HG02970 (cell line): ENCODE measurements at regions not wholly inside any gene's neighbourhood (a gene's known extent, or its start where the extent isn't known, plus 50 kb on each side); places are given as distances from the start of the nearest gene placed in this dataset.

Experiments
- ATAC-seq: cut with Tn5 transposase; IDR thresholded peaks from one replicate; pipeline ENCODE4 v1.9.1; 2021; ENCODE audit warnings: mild to moderate bottlenecking, moderate library complexity, moderate number of reproducible peaks; ENCODE audit not compliant: unreplicated experiment, low FRiP score

DNA sequence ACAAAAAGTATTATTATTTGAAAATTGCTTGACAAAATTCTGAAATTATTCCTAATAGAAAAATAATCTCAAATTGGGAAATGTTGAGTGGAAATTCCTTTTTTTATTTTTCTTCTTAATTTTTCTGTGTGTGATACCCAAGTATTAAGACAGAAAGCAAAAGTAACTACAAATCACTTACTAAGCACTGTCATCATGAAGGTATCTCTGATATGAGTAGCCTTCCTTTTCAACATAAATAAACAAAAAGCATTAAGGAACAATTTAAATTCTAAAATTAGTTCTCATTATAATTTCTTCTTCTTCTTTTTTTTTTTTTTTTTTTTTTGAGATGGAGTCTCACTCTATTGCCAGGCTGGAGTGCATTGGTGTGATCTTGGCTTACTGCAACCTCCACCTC lies 174.2 kb upstream of the RBMS1 start:
- no peak for ATAC-seq

- no peak for ATAC-seq
Measured at GRCh38 chr2:160670618-160671017, 177.0 kb upstream of the RBMS1 start.

DNA sequence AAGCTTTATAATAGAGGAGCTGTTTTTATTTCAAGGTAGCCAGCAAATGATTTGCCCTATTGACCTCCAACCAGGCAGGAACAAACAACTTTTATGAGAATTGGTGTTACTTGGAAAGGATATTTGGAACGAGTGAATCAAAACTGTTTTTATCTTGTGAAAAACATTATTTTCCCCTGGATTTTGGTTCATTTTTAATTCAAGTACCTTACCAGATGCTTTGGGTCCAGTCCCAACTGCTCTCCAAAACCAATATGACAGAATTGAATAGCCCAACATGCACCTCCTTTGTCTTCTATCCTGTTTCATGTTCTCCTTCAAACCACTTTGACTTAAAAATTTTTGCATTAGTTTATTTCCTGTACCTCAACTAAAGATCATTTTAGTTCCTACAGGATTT lies 178.6 kb upstream of the RBMS1 start:
- no peak for ATAC-seq

DNA sequence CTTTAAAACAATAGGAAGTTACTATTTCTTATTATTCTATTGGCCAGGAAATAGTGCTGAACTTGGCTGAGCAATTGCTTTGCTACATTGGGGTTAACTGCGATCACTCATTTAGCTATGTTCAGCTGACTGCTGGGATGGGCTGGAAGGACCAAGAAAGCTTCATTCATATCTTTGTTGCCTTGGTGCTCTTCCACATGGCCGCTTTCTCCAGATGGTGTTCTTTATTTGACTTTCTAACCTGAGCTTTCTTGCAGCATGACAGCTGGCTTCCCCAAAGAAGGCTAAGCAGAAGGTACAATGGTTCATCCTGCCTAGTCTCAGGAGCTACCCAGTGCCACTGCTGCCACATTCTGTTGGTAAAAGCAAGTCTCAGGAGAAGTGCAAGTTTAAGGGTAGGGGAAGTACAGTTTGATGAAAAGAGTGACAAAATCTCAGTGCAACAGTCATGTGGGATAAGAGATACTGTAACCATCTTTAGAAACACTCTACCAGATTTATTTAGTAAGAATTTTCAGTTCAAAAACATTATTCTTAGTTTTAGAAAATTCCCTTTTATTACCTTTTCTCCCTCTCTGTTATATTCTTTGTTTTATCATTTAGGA lies 180.6 kb upstream of the RBMS1 start:
- ATAC-seq, result no peak

GRCh38 chr2:160679686-160680085 lies 186.1 kb upstream of the RBMS1 start:
- no peak for ATAC-seq

DNA sequence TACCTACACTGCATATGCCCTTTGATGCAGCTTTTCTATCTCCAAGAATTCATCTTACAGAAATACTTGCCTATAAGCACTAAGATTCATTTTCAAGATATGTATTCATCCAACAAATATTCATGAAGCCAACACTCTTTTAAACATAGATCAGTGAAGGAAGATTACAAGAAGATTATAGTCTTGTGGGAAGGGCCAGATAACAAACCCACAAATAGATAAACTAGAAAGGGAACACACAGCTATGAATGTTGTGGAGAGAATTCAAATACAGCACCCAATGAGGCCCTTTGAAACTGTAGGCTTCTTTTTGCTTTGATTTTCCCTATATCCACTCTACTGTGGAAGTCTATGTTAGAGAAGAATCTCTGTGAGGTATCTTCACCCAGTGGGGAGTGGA lies 186.7 kb upstream of the RBMS1 start:
- ATAC-seq, result no peak

DNA sequence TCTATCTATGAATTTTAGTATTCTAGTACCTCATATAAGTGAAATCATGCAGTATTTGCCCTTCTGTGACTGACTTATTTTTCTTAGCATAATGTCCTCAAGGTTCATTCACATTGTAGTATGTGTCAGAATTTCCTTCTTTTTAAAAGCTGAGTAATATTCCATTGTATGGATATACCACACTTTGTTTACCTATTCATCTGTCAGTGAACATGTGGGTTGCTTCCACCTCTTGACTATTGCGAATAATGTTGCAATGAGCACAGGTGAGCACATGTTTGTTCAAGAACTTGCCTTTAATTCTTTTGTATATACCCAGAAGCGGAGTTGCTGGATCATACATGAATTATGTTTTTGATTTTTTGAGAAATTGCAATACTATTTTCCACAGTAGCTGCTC lies 187.4 kb upstream of the RBMS1 start:
- no peak for ATAC-seq

- no peak for ATAC-seq
Measured at GRCh38 chr2:160683206-160683605, 189.6 kb upstream of the RBMS1 start.

DNA sequence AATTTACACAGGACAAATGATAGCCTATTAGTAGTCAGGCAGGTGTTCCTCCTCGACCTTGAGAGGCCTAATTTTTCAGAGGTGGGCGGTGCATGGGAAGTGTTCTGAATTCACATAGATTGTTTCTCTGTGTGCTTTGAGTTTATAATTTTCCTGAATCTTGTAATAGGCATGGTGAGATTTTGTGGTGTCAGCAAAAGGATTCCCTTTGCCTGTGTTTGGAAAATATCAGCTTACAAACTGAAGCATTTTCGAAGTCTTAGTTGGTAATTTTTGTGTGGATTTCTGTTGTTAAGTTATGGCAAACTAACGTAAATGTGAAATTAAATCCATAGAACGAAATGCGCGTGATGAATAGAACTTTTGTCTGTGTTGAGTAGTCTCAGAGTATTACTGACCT lies 194.0 kb upstream of the RBMS1 start:
- no peak for ATAC-seq

DNA sequence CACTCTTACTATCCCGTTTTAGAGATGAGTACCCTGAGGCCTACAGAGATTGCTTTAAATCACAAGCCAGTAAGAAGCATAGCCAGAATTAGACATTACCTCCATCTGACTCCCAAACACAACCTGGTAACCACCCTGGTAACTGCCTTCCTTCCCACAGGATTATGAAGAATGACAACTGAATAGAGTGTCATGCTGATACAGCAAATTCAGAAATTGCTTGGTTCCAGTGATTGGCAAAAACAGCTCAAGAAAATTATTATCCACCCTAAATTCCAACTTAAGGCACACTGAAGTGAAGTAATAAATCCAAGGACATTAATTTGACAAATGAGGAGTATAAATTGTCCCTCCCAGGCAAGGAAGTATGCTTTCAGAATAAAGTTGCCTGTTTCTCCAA lies 195.8 kb upstream of the RBMS1 start:
- no peak for ATAC-seq

DNA sequence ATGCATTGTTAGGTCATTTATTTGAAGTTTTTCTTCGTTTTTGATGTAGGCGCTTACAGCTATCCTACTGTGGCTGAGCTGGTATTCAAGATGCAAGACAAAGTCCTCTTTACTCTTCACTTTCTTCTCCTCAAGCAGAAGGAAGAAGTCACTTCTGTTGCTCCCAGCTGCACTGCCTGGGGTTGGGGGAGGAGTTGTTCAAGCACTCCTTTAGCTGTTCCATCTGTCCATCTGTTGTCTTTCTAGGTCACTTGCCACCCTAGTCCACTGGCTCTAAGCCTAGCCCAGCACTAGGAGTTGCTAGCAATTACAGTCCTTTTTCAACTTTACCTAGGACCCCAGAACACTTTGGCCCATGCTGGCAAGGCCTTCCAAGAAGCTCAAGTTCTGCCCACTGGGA lies 200.6 kb upstream of the RBMS1 start:
- no peak for ATAC-seq

DNA sequence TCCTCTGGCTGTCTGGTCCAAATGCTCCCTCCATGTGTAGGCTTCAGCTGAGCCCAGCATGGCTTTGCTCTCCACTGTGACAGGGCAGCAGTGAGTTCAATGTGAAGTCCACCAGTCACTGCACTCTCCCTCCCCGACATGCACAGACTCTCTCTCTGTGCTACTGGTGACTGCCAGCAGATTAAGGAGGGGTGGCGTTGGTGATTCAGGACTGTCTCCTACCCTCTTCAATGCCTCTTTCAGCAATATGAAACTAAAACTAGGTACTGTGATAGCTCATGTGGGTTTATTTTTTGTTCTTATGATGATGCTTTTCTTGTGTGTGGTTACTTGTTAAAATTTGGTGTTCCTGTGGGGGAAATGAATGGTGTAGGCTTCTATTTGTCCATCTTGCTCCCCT lies 201.0 kb upstream of the RBMS1 start:
- ATAC-seq, result no peak

- ATAC-seq, result no peak
Measured at GRCh38 chr2:160695402-160696086, 201.9 kb upstream of the RBMS1 start.

GRCh38 chr2:160696087-160696452 lies 202.5 kb upstream of the RBMS1 start:
- ATAC-seq, result no peak

DNA sequence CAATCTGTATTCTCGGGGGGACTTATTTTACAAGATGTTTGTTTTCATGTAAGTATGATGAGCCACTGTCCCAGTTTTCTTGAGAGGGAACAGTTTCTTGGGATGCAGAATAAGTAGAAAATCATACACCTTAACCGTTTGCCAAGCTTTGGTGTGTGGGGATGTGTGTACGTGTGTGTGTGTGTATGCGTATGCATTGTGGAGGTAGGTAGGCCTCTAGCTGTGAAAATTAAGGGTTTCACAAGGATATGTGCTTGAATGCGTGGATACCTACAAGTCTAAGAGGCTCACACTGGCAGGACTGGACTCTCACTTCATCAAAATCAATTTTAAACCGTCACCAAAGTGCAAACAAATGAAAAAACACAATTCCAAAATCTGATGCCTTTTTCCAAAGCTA lies 204.2 kb upstream of the RBMS1 start:
- ATAC-seq, result no peak

GRCh38 chr2:160700021-160700814 lies 206.6 kb upstream of the RBMS1 start:
- no peak for ATAC-seq

DNA sequence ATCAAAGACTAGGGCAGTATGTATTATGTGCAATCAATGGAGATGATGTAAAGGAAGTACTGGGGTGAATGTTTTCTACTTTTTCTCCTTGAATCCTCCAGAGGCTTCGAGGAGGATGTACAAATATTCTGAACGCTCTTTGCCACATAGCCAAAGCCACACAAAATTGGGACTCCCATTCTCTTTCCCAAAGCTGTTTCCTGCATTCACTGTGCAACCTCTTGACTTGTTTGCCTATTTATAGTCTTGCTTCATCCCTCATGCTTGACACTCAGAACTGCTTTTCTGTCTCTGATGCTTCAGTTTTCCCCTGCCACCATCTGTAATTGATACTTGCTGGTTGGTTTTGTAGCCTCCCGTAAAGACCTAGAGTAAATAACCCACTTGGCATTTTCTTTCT lies 208.2 kb upstream of the RBMS1 start:
- ATAC-seq, result no peak

- no peak for ATAC-seq
Measured at GRCh38 chr2:160702754-160703153, 209.1 kb upstream of the RBMS1 start.

DNA sequence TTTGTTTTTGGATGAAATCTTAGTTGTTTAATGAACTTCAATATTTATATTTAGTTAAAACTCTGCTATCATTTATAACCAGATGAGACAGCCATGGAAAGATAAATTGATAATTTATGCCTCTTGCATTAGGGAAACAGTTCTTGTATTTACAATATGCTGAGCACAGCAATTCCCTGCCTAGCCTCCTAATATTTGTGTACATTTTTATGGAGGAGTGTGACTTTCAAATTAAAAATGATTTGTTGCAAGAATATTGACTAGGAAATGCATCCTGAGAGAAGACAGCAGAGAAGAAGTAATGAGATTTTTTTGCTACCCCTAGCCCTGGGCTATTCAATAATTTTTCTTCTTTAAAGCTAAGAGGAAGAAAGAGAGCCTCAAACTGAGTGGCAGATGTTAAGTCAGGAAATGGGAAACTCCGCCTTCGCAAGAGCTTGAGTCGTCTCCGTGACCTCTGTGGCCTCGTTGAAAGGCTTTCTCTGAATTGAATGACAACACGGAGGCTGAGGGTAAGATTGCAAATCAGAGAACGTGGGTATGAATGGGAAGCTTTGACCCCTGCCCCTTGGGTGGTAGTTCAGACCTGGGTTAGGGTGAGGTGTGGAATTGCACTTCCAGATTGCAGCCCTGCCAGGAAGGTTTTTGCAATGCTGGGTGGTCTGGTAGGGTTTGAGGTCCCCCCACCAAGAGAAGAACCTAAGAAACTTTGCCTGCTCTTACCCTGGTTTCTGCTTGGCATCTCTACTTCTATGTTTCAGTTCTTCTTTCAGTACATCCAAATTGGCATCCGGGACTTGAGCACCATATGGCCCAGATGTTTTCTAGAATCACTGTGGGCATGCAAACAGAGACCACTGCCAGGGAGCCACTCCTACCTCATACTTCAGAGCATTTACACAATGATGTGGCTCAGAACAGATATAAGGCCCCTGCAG lies 210.3 kb upstream of the RBMS1 start:
- ATAC-seq, result peak; percentile 77

- ATAC-seq, result no peak
Measured at GRCh38 chr2:160715428-160715827, 221.8 kb upstream of the RBMS1 start.

DNA sequence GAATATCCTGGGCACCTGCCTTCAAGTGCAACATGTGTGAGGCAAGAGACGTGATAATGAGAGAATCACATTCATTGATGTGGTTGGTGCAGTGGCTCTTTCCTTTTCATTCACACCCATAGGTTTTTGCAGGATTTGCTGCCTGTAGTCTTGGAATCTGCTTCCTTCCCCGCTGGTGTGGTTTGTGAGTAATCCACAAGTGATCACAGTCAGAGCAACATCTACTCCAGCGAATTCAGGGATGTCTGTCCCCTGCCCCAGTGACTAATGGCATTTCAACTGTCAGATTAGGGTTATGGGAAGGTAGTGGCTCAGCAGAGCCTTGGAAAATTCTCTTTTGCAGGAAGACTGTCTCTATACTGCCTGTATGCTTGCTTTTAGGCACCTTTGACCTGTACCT lies 225.5 kb upstream of the RBMS1 start:
- no peak for ATAC-seq
